ENCODE measurements at regions not wholly inside any gene's neighbourhood (a gene's known extent, or its start where the extent isn't known, plus 50 kb on each side); places are given as distances from the start of the nearest gene placed in this dataset.

- Mint-ChIP-seq H3K9me3 (ENCODE audit: unreplicated experiment) (peaks cover 7% of the 10 kb centered on the region), H3K4me3 (ENCODE audit: unreplicated experiment) (no peak overlapping the region), H3K36me3 (ENCODE audit: insufficient read depth, unreplicated experiment) (no peaks in the 10 kb centered on the region), H3K4me1 (ENCODE audit: insufficient read depth, unreplicated experiment) (no peaks in the 10 kb centered on the region), H3K27ac (ENCODE audit: low read depth, unreplicated experiment) (no peak overlapping the region), H3K27me3 (ENCODE audit: insufficient read depth, unreplicated experiment) (no peaks in the 10 kb centered on the region)
- DNase-seq (ENCODE audit: unreplicated experiment), result no peak
- ChIA-PET CTCF (no interaction called here), POLR2A (interaction anchor here (0.6 kb wide), 1 partner anchor 71 kb away, joined by 3 read pairs; no protein-coding TSS in a partner anchor)
- TF ChIP-seq CTCF (IDR thresholded peaks at IDR 0.05; ENCODE audit: unreplicated experiment), result no peak
- intact Hi-C loops (cut with micrococcal nuclease), result no loop called here
- no TSS peak for BruUV-seq (replicated peaks)
Observed at GRCh38 chr2:183521911-183522310, 397.7 kb downstream of the NUP35 start.

GRCh38 chr2:183522489-183523266, 398.4 kb downstream of the NUP35 start:
- BruUV-seq (replicated peaks), result no TSS peak
- TF ChIP-seq CTCF (IDR thresholded peaks at IDR 0.05; ENCODE audit: unreplicated experiment), result no peak
- POLR2A ChIA-PET, result interaction anchor here (0.6 kb wide), 1 partner anchor 70 kb away, joined by 3 read pairs; no protein-coding TSS in a partner anchor
- intact Hi-C loops (cut with micrococcal nuclease), result no loop called here
- Mint-ChIP-seq H3K36me3 (ENCODE audit: insufficient read depth, unreplicated experiment) (no peaks in the 10 kb centered on the region), H3K4me1 (ENCODE audit: insufficient read depth, unreplicated experiment) (no peaks in the 10 kb centered on the region), H3K4me3 (ENCODE audit: unreplicated experiment) (no peak overlapping the region), H3K9me3 (ENCODE audit: unreplicated experiment) (peaks cover 7% of the 10 kb centered on the region), H3K27ac (ENCODE audit: low read depth, unreplicated experiment) (no peak overlapping the region), H3K27me3 (ENCODE audit: insufficient read depth, unreplicated experiment) (no peaks in the 10 kb centered on the region)
- DNase-seq (ENCODE audit: unreplicated experiment), result no peak
- CTCF ChIA-PET, result no interaction called here

- no peak for DNase-seq (ENCODE audit: unreplicated experiment)
- Mint-ChIP-seq H3K4me1 (ENCODE audit: insufficient read depth, unreplicated experiment) (no peaks in the 10 kb centered on the region), H3K9me3 (ENCODE audit: unreplicated experiment) (no peaks in the 10 kb centered on the region), H3K27me3 (ENCODE audit: insufficient read depth, unreplicated experiment) (no peaks in the 10 kb centered on the region), H3K36me3 (ENCODE audit: insufficient read depth, unreplicated experiment) (no peaks in the 10 kb centered on the region), H3K4me3 (ENCODE audit: unreplicated experiment) (no peak overlapping the region), H3K27ac (ENCODE audit: low read depth, unreplicated experiment) (no peak overlapping the region)
- ChIA-PET CTCF (no interaction called here), POLR2A (no interaction called here)
- no peak for TF ChIP-seq CTCF (IDR thresholded peaks at IDR 0.05; ENCODE audit: unreplicated experiment)
- no TSS peak for BruUV-seq (replicated peaks)
- intact Hi-C loops (cut with micrococcal nuclease), result no loop called here
Observed at GRCh38 chr2:183530333-183530901, 406.2 kb downstream of the NUP35 start.

GRCh38 chr2:183532514-183532913, 408.3 kb downstream of the NUP35 start:
- H3K27ac Mint-ChIP-seq (ENCODE audit: low read depth, unreplicated experiment), result no peak overlapping the region
- H3K36me3 Mint-ChIP-seq (ENCODE audit: insufficient read depth, unreplicated experiment), result no peaks in the 10 kb centered on the region
- H3K4me3 Mint-ChIP-seq (ENCODE audit: unreplicated experiment), result no peak overlapping the region
- DNase-seq (ENCODE audit: unreplicated experiment), result no peak
- ChIA-PET POLR2A (interaction anchor here (0.6 kb wide), 1 partner anchor 94 kb away, joined by 3 read pairs; no protein-coding TSS in a partner anchor), CTCF (no interaction called here)
- no peaks in the 10 kb centered on the region for H3K27me3 Mint-ChIP-seq (ENCODE audit: insufficient read depth, unreplicated experiment)
- no TSS peak for BruUV-seq (replicated peaks)
- no peaks in the 10 kb centered on the region for H3K9me3 Mint-ChIP-seq (ENCODE audit: unreplicated experiment)
- intact Hi-C loops (cut with micrococcal nuclease), result no loop called here
- H3K4me1 Mint-ChIP-seq (ENCODE audit: insufficient read depth, unreplicated experiment), result no peaks in the 10 kb centered on the region
- no peak for TF ChIP-seq CTCF (IDR thresholded peaks at IDR 0.05; ENCODE audit: unreplicated experiment)

Data from MCF 10A (cell line).